IMR-90 (cell line): ENCODE measurements at regions not wholly inside any gene's neighbourhood (a gene's known extent, or its start where the extent isn't known, plus 50 kb on each side); places are given as distances from the start of the nearest gene placed in this dataset.

Source experiments
- ATAC-seq: fragments of 200-7000 bp; cut with Tn5 transposase; 2 replicates; pipeline ENCODE4 v1.9.1; 2020; ENCODE audit warnings: low read depth, mild to moderate bottlenecking, moderate library complexity
- BruUV-seq: library from RNA; stranded (reverse); fragments of 400-500 nt; replicated peaks from 2 replicates; lab custom pipeline; 2021; lab: Mats Ljungman, UMichigan
- CTCF ChIA-PET: fragments of 300-600 bp; formaldehyde crosslinking; extraction: SDS; loops from one replicate; lab custom pipeline; 2021; ENCODE audit warnings: antibody characterized with exemption; lab: Yijun Ruan, JAX
- POLR2A ChIA-PET: fragments of 300-600 bp; sonication (Branson Sonifier 250); formaldehyde crosslinking; loops from one replicate; lab custom pipeline; 2022; ENCODE audit warnings: antibody characterized with exemption; ENCODE audit not compliant: unreplicated experiment; lab: Charles Lee
- DNase-seq: peaks from one replicate; pipeline ENCODE4 v3.0.0; 2013
- H2AFZ ChIP-seq: replicated peaks from 2 replicates; pipeline ENCODE3; 2013; ENCODE audit warnings: low read length, mild to moderate bottlenecking; ENCODE audit not compliant: poor library complexity
- H2AK5ac ChIP-seq: 2 replicates; pipeline ENCODE4 v1.6.1; 2013; ENCODE audit warnings: low read depth, low read length, inconsistent platforms
- H2AK9ac ChIP-seq: replicated peaks from 2 replicates; pipeline ENCODE3; 2013; ENCODE audit warnings: mild to moderate bottlenecking, low read depth, low read length, moderate library complexity; ENCODE audit not compliant: poor library complexity
- H2BK120ac ChIP-seq: 2 replicates; pipeline ENCODE4 v1.6.1; 2013; ENCODE audit warnings: low read depth, low read length, inconsistent platforms
- H2BK15ac ChIP-seq: 3 replicates; pipeline ENCODE4 v1.6.1; 2013; ENCODE audit warnings: low read depth, low read length, inconsistent platforms
- H2BK20ac ChIP-seq: 2 replicates; pipeline ENCODE4 v1.6.1; 2013; ENCODE audit warnings: low read depth, mild to moderate bottlenecking, inconsistent platforms, low read length, moderate library complexity
- H2BK5ac ChIP-seq: 2 replicates; pipeline ENCODE4 v1.6.1; 2013; ENCODE audit warnings: mild to moderate bottlenecking, low read depth, low read length, inconsistent platforms; ENCODE audit not compliant: poor library complexity, severe bottlenecking
- H3K14ac ChIP-seq: replicated peaks from 2 replicates; pipeline ENCODE4 v1.6.1; 2013; ENCODE audit warnings: low read depth, low read length, inconsistent platforms
- H3K18ac ChIP-seq: 2 replicates; pipeline ENCODE4 v1.6.1; 2013; ENCODE audit warnings: low read depth, low read length, control low read depth
- H3K23ac ChIP-seq: 2 replicates; pipeline ENCODE4 v1.6.1; 2013; ENCODE audit warnings: low read depth, low read length, inconsistent platforms
- H3K27ac ChIP-seq: 2 replicates; pipeline ENCODE4 v1.5.1; 2013; ENCODE audit warnings: mild to moderate bottlenecking, control low read depth, low read length; ENCODE audit not compliant: insufficient read depth
- H3K27me3 ChIP-seq: 2 replicates; pipeline ENCODE4 v1.6.1; 2013; ENCODE audit warnings: low read length; ENCODE audit not compliant: control insufficient read depth, insufficient read depth
- H3K36me3 ChIP-seq: 2 replicates; pipeline ENCODE4 v1.6.1; 2013; ENCODE audit warnings: low read length, mixed read lengths; ENCODE audit not compliant: control insufficient read depth, insufficient read depth
- H3K4ac ChIP-seq: 2 replicates; pipeline ENCODE4 v1.6.1; 2013; ENCODE audit warnings: low read depth, low read length, inconsistent platforms
- H3K4me1 ChIP-seq: 2 replicates; pipeline ENCODE4 v1.6.1; 2013; ENCODE audit warnings: low read length, mixed read lengths; ENCODE audit not compliant: control insufficient read depth, insufficient read depth
- H3K4me2 ChIP-seq: 2 replicates; pipeline ENCODE4 v1.6.1; 2013; ENCODE audit warnings: low read depth, mild to moderate bottlenecking, control low read depth, low read length, moderate library complexity
- H3K4me3 ChIP-seq: 2 replicates; pipeline ENCODE4 v1.5.1; 2013; ENCODE audit warnings: low read depth, mild to moderate bottlenecking, control low read depth, low read length, moderate library complexity; ENCODE audit not compliant: insufficient read depth
- H3K56ac ChIP-seq: 2 replicates; pipeline ENCODE4 v1.6.1; 2013; ENCODE audit warnings: low read length, inconsistent platforms; ENCODE audit not compliant: insufficient read depth; ENCODE audit errors: extremely low read depth
- H3K79me1 ChIP-seq, 2 experiments: 2 replicates each; pipeline ENCODE4 v1.6.1; 2013; ENCODE audit warnings: low read length in 2 of 2, inconsistent platforms in 1 of 2, low read depth in 1 of 2
- H3K9ac ChIP-seq: 2 replicates; pipeline ENCODE4 v1.6.1; 2013; ENCODE audit warnings: low read depth, low read length, control low read depth
- H3K9me1 ChIP-seq: 2 replicates; pipeline ENCODE4 v1.6.1; 2013; ENCODE audit warnings: low read length, inconsistent platforms; ENCODE audit not compliant: insufficient read depth
- H3K9me3 ChIP-seq: 2 replicates; pipeline ENCODE4 v1.6.1; 2013; ENCODE audit warnings: low read length; ENCODE audit not compliant: control insufficient read depth, insufficient read depth
- H4K20me1 ChIP-seq: 2 replicates; pipeline ENCODE4 v1.6.1; 2013; ENCODE audit warnings: low read length, inconsistent platforms; ENCODE audit not compliant: insufficient read depth
- H4K5ac ChIP-seq: 2 replicates; pipeline ENCODE4 v1.6.1; 2013; ENCODE audit warnings: mild to moderate bottlenecking, low read depth, low read length, control low read depth
- H4K8ac ChIP-seq, 2 experiments: 2 replicates each; pipeline ENCODE4 v1.6.1; 2013; ENCODE audit warnings: low read depth in 2 of 2, low read length in 2 of 2, control low read depth in 1 of 2, inconsistent platforms in 1 of 2
- H4K91ac ChIP-seq: 2 replicates; pipeline ENCODE4 v1.6.1; 2013; ENCODE audit warnings: low read depth, low read length, inconsistent platforms; ENCODE audit not compliant: insufficient read depth
- BHLHE40 ChIP-seq: fragments of 150-350 bp; IDR thresholded peaks from 2 replicates; pipeline ENCODE4 v1.6.1; 2016; ENCODE audit warnings: mild to moderate bottlenecking, low read depth, low read length
- CEBPB ChIP-seq: IDR thresholded peaks from 2 replicates; pipeline ENCODE4 v1.6.1; 2012; ENCODE audit warnings: low read depth, low read length, improper control_type of control experiment
- CHD1 ChIP-seq: IDR thresholded peaks from 2 replicates; pipeline ENCODE4 v1.6.1; 2012; ENCODE audit warnings: low read depth, low read length, improper control_type of control experiment
- CTCF ChIP-seq: conservative IDR thresholded peaks from 2 replicates; pipeline ENCODE4 v1.5.1; 2012; ENCODE audit warnings: mild to moderate bottlenecking, low read depth, low read length, improper control_type of control experiment
- ELK1 ChIP-seq: fragments of 150-350 bp; IDR thresholded peaks from 2 replicates; pipeline ENCODE4 v1.6.1; 2016; ENCODE audit warnings: low read depth, mild to moderate bottlenecking, low read length, moderate library complexity, borderline replicate concordance
- FOS ChIP-seq: fragments of 150-350 bp; IDR thresholded peaks from 2 replicates; pipeline ENCODE4 v1.6.1; 2016; ENCODE audit warnings: low read depth, low read length
- MAFK ChIP-seq: IDR thresholded peaks from 2 replicates; pipeline ENCODE4 v1.6.1; 2012; ENCODE audit warnings: low read depth, low read length, improper control_type of control experiment
- MAZ ChIP-seq: IDR thresholded peaks from 2 replicates; pipeline ENCODE4 v1.6.1; 2012; ENCODE audit warnings: low read depth, mild to moderate bottlenecking, low read length, improper control_type of control experiment, moderate library complexity, borderline replicate concordance
- MXI1 ChIP-seq: IDR thresholded peaks from 2 replicates; pipeline ENCODE4 v1.6.1; 2012; ENCODE audit warnings: low read depth, mild to moderate bottlenecking, low read length, moderate library complexity, borderline replicate concordance
- NFE2L2 ChIP-seq: fragments of 150-350 bp; IDR thresholded peaks from 2 replicates; pipeline ENCODE4 v1.6.1; 2016; ENCODE audit warnings: low read depth, mild to moderate bottlenecking, low read length
- POLR2A ChIP-seq: IDR thresholded peaks from 2 replicates; pipeline ENCODE4 v1.6.1; 2012; ENCODE audit warnings: mild to moderate bottlenecking, low read depth, low read length
- RAD21 ChIP-seq: IDR thresholded peaks from 2 replicates; pipeline ENCODE4 v1.6.1; 2012; ENCODE audit warnings: low read length, improper control_type of control experiment
- RCOR1 ChIP-seq: IDR thresholded peaks from 2 replicates; pipeline ENCODE4 v1.6.1; 2012; ENCODE audit warnings: mild to moderate bottlenecking, low read length, improper control_type of control experiment; ENCODE audit not compliant: insufficient replicate concordance
- RFX5 ChIP-seq: IDR thresholded peaks from 2 replicates; pipeline ENCODE4 v1.8.0; 2012; ENCODE audit warnings: low read depth, mild to moderate bottlenecking, low read length, moderate library complexity
- SMC3 ChIP-seq: fragments of 150-350 bp; IDR thresholded peaks from 2 replicates; pipeline ENCODE4 v1.6.1; 2016; ENCODE audit warnings: low read depth, mild to moderate bottlenecking, antibody characterized with exemption, low read length, moderate library complexity
- WGBS, 2 experiments: methylation state at CpG; one replicate each; pipeline versions ENCODE4 v1.1.5 to v1.1.7; 2013; ENCODE audit warnings: missing lambda C conversion rate in 2 of 2; ENCODE audit not compliant: insufficient read length in 1 of 2; ENCODE audit errors: extremely low coverage in 2 of 2; 5-methylcytosine and 5-hydroxymethylcytosine counted together
- dilution Hi-C: fragments of 300-500 bp; cut with HindIII; formaldehyde crosslinking; loops from one replicate; pipeline ENCODE4 v1.14.3; 2018; ENCODE audit warnings: low sequenced_read_pairs; ENCODE audit not compliant: unreplicated experiment
- in situ Hi-C: fragments of 300-500 bp; cut with MboI; formaldehyde crosslinking; loops from 3 replicates; pipeline ENCODE4 v1.14.3; 2019; ENCODE audit warnings: low sequenced_read_pairs, inconsistent platforms, mixed read lengths
- intact Hi-C: fragments of 100-400 bp; cut with micrococcal nuclease; formaldehyde crosslinking; loops from 2 replicates; pipeline ENCODE4 v1.10.0; 2022
- TF ChIP-seq, protein P1 (sequence below): fragments of 150-350 bp; IDR thresholded peaks from 2 replicates; pipeline ENCODE4 v1.6.1; 2017; ENCODE audit warnings: mild to moderate bottlenecking, antibody characterized with exemption, low read length, low read depth

DNA sequence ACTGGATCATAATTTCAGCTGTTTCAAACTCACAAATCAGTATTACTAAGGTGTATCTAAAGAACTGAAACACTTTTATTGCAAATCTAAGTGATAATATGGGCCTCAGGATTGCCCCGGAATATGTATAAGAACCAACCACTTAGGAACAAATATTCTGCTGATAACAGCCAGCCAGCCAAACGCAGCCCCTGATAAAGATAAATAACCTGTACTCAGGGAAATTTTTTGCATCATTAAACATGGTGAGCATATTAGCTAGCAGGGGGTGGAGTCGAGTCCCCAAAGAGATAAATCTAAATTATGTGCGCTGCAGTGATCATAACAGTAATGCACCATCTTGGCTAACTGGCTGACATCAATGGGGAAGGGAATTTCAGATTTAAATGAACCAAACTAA lies 410.2 kb upstream of the MAP3K7 start:
- ATAC-seq (no peak), DNase-seq (no peak)
- H3K9me3 ChIP-seq = no peaks in the 10 kb centered on the region
- H3K27me3 ChIP-seq = no peaks in the 10 kb centered on the region
- TF ChIP-seq CEBPB (no peak), BHLHE40 (no peak), CHD1 (no peak), NFE2L2 (no peak), ELK1 (no peak), FOS (no peak), MAFK (no peak), MAZ (no peak), SMC3 (no peak), RFX5 (no peak), CTCF (no peak), RCOR1 (no peak), MXI1 (no peak), POLR2A (no peak), RAD21 (no peak)
- TF ChIP-seq, protein P1, sequence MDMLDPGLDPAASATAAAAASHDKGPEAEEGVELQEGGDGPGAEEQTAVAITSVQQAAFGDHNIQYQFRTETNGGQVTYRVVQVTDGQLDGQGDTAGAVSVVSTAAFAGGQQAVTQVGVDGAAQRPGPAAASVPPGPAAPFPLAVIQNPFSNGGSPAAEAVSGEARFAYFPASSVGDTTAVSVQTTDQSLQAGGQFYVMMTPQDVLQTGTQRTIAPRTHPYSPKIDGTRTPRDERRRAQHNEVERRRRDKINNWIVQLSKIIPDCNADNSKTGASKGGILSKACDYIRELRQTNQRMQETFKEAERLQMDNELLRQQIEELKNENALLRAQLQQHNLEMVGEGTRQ = no peak
- H4K8ac ChIP-seq = no peak overlapping the region
- POLR2A ChIA-PET = no interaction called here
- H3K36me3 ChIP-seq = no peaks in the 10 kb centered on the region
- no peak overlapping the region for H3K4me2 ChIP-seq
- no peak overlapping the region for H3K23ac ChIP-seq
- H3K9ac ChIP-seq = no peak overlapping the region
- no peaks in the 10 kb centered on the region for H4K20me1 ChIP-seq
- no peak overlapping the region for H2BK20ac ChIP-seq
- dilution Hi-C loops (no loop called here), intact Hi-C loops (no loop called here), in situ Hi-C loops (no loop called here)
- H3K4me3 ChIP-seq = no peak overlapping the region
- no peaks in the 10 kb centered on the region for H3K4me1 ChIP-seq
- no peak overlapping the region for H2BK5ac ChIP-seq
- no CpG with 5 or more reads among the region's 4 CpGs for WGBS, 2 experiments
- CTCF ChIA-PET = interaction anchor here (0.6 to 0.7 kb wide), 2 partner anchors 35 to 584 kb away, joined by 3 to 5 read pairs; no protein-coding TSS in a partner anchor
- no peak overlapping the region for H3K18ac ChIP-seq
- H3K14ac ChIP-seq = no peak overlapping the region
- H2AK9ac ChIP-seq = no peak overlapping the region
- no peak overlapping the region for H3K4ac ChIP-seq
- no peaks in the 10 kb centered on the region for H3K79me1 ChIP-seq
- H2AFZ ChIP-seq = no peak overlapping the region
- no peak overlapping the region for H4K5ac ChIP-seq
- H2BK120ac ChIP-seq = no peak overlapping the region
- H2BK15ac ChIP-seq = no peak overlapping the region
- H3K27ac ChIP-seq = no peak overlapping the region
- no TSS peak for BruUV-seq
- H2AK5ac ChIP-seq = no peak overlapping the region
- no peak overlapping the region for H3K56ac ChIP-seq
- H3K9me1 ChIP-seq = no peaks in the 10 kb centered on the region
- H4K91ac ChIP-seq = no peak overlapping the region
